NT2/D1 (cell line): ENCODE measurements at regions not wholly inside any gene's neighbourhood (a gene's known extent, or its start where the extent isn't known, plus 50 kb on each side); places are given as distances from the start of the nearest gene placed in this dataset.
"Not testable (repeated sequence)": the region's sequence is repeated elsewhere in the genome, so short reads cannot be mapped to it uniquely, and the experiment has no call there.

Source experiments
- DNase-seq: peaks from one replicate; pipeline ENCODE4 v3.0.0-alpha.2; 2011; ENCODE audit warnings: low read depth, low spot score
- H3K27me3 ChIP-seq: 2 replicates; pipeline ENCODE4 v1.6.0; 2011; ENCODE audit warnings: mild to moderate bottlenecking; ENCODE audit not compliant: insufficient read length, insufficient read depth
- H3K36me3 ChIP-seq: 2 replicates; pipeline ENCODE4 v1.6.1; 2011; ENCODE audit warnings: mild to moderate bottlenecking, low read length, mixed read lengths; ENCODE audit not compliant: insufficient read depth, insufficient read length
- H3K4me1 ChIP-seq: 2 replicates; pipeline ENCODE4 v1.5.1; 2011; ENCODE audit not compliant: insufficient read depth, insufficient read length
- H3K4me3 ChIP-seq: 2 replicates; pipeline ENCODE4 v1.5.1; 2011; ENCODE audit warnings: low read depth; ENCODE audit not compliant: insufficient read length
- H3K9ac ChIP-seq: 2 replicates; pipeline ENCODE4 v1.6.0; 2011; ENCODE audit warnings: low read depth; ENCODE audit not compliant: insufficient read length
- H3K9me3 ChIP-seq: 2 replicates; pipeline ENCODE4 v1.5.1; 2011; ENCODE audit warnings: mild to moderate bottlenecking, low read length; ENCODE audit not compliant: insufficient read depth
- SUZ12 ChIP-seq: IDR thresholded peaks from 2 replicates; pipeline ENCODE4 v1.6.1; 2011; ENCODE audit not compliant: insufficient read length, insufficient read depth; ENCODE audit errors: extremely low read depth
- YY1 ChIP-seq: IDR thresholded peaks from 2 replicates; pipeline ENCODE4 v1.6.1; 2011; ENCODE audit not compliant: insufficient read length, insufficient read depth
- ZNF274 ChIP-seq: IDR thresholded peaks from 2 replicates; pipeline ENCODE4 v1.6.1; 2011; ENCODE audit warnings: mild to moderate bottlenecking, low read depth, low read length

DNA sequence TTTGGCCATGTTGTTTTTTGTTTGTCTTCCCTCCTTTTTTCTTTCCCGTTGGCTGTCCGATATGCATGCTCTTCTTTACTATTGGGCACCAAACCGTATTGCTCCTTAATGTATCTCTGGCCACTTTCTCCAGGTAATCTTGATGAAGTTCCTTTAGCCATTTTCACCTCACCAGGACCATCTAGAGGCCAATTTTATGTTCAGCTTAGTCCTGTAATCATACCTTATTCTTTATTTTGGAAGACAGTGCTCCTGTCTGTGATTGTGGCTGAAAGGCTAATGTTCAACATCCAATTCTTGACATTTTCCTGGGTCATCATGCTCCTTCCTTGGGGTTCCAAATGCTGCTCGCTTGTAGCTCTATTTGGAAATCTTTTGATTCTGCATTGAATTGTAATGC is 169.5 kb downstream of the S1PR1 start:
- Histone ChIP-seq H3K9ac (no peak overlapping the region), H3K4me1 (no peaks in the 10 kb centered on the region), H3K27me3 (no peaks in the 10 kb centered on the region), H3K36me3 (no peaks in the 10 kb centered on the region), H3K4me3 (no peak overlapping the region), H3K9me3 (no peaks in the 10 kb centered on the region)
- TF ChIP-seq SUZ12: no peak
- TF ChIP-seq ZNF274: no peak
- TF ChIP-seq YY1: no peak
- no peak for DNase-seq

DNA sequence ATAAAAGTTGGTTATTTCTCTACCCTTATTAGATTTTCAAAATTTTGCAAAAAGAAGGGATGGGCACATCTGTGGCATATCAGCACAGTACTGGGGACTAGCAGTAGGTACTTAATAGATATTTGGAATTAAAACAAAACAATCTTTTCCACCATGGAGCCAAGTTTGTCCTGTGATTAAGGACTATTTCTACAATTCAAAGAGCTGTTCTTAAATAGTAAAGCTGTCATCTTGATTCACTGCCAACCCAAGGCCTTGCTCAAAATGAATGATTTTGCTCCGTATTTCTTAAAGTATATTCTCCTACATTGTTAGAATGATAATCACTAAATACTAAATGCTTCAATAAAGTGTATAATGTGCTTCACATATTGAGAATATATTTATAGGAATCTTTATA is 169.9 kb downstream of the S1PR1 start:
- H3K27me3 ChIP-seq: no peaks in the 10 kb centered on the region
- H3K9ac ChIP-seq: no peak overlapping the region
- TF ChIP-seq ZNF274 (no peak), YY1 (no peak), SUZ12 (no peak)
- no peaks in the 10 kb centered on the region for H3K36me3 ChIP-seq
- DNase-seq: no peak
- H3K9me3 ChIP-seq: no peaks in the 10 kb centered on the region
- H3K4me1 ChIP-seq: no peaks in the 10 kb centered on the region
- H3K4me3 ChIP-seq: no peak overlapping the region

DNA sequence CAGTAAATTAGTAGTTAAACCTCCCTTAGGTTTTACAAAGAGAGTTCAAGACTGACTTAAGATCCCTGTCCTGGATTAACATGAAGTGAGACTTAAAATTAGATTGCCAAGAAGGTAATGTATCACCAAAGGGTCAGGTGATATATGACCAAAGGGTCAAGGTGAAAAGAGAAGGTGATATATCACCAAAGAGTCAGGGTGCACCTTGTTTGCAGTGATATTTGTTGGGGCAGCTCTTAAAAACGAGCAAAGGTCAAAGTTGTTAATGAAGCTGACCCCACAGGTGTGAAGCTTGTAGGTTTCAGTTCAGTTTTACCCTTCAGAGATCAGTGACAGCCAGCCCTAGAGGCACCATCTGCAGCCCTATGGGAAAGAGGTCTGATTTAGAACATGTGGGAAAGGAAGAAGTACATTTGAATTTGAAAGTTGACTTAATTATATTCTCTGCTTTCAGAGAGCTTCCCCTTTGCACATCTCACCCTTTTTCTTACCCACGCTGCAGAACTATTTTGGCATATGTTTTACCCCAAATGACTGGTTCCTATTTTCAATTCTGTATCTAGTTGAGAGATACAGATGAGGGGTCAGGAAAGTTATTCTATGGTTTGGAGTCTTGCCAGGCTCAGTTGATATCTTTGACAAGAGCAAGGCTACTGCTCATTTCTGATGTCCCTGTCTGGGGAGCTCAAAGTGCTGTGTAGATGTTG is 170.8 kb downstream of the S1PR1 start:
- Histone ChIP-seq H3K4me3 (no peak overlapping the region), H3K36me3 (no peaks in the 10 kb centered on the region), H3K9ac (no peak overlapping the region), H3K4me1 (no peaks in the 10 kb centered on the region), H3K27me3 (no peaks in the 10 kb centered on the region), H3K9me3 (no peaks in the 10 kb centered on the region)
- DNase-seq: no peak
- no peak for TF ChIP-seq ZNF274

DNA sequence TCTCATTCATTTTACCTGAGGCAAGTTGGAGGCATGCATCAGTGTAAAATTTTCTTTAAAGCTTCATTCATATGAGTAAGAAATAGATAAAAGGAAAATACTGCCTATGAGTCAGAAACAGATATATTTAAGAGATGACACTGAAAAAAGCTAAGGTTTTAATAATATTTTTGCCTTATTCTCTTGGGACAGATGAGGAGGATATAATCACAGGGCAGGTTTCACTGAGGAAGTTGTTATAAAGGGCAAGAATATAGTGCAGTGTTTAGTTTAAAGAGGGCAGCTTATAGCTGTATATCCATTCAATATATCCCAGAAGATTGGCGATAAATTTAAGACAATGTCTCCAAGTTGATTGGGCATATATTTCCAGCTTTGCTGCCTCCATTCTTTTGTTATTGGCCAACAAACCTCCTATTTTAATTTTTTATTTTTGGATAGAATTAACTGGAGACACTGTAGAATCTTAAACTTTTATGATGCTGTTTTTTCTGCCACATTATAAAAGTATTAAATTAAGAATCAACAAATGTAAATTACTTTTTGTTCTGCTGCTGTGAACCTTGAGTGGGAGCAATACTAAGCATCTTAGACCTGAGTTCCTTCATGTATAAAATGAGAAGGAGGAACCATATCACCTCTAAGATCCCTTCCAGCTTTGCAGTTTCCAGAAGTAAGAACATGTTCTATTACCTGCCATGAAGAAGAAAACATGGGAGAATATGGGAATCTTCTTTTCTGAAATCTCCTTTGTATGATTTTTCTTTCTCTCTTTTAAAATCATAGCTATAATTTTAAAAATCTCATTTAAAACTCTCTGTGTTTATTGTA is 171.6 kb downstream of the S1PR1 start:
- TF ChIP-seq ZNF274: no peak
- TF ChIP-seq SUZ12: no peak
- no peak for TF ChIP-seq YY1
- Histone ChIP-seq H3K4me3 (no peak overlapping the region), H3K27me3 (no peaks in the 10 kb centered on the region), H3K9ac (no peak overlapping the region), H3K4me1 (no peaks in the 10 kb centered on the region), H3K9me3 (no peaks in the 10 kb centered on the region), H3K36me3 (no peaks in the 10 kb centered on the region)
- DNase-seq: no peak

DNA sequence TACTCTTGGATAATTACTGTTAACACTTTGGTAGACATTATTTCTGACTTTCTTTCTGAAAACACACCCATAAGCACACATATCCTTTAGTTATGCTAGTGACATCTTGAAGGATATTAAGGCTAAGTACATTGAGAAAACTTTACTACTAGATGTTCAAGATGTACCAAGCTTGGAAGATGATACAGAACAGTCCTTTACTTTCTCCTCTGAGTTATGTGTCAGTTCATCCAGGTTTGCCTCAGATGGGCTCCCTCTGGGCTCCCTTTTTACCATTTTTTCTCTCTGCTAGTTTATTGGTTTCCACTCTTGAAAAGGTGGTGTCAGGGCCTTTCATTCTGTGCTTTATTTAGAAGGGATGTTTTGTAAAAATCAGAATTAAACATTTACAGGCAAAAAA is 172.3 kb downstream of the S1PR1 start:
- DNase-seq: no peak
- TF ChIP-seq ZNF274 (no peak), SUZ12 (no peak), YY1 (no peak)
- no peak overlapping the region for H3K4me3 ChIP-seq
- H3K4me1 ChIP-seq: no peaks in the 10 kb centered on the region
- no peaks in the 10 kb centered on the region for H3K36me3 ChIP-seq
- H3K9ac ChIP-seq: no peak overlapping the region
- no peaks in the 10 kb centered on the region for H3K9me3 ChIP-seq
- H3K27me3 ChIP-seq: no peaks in the 10 kb centered on the region

DNA sequence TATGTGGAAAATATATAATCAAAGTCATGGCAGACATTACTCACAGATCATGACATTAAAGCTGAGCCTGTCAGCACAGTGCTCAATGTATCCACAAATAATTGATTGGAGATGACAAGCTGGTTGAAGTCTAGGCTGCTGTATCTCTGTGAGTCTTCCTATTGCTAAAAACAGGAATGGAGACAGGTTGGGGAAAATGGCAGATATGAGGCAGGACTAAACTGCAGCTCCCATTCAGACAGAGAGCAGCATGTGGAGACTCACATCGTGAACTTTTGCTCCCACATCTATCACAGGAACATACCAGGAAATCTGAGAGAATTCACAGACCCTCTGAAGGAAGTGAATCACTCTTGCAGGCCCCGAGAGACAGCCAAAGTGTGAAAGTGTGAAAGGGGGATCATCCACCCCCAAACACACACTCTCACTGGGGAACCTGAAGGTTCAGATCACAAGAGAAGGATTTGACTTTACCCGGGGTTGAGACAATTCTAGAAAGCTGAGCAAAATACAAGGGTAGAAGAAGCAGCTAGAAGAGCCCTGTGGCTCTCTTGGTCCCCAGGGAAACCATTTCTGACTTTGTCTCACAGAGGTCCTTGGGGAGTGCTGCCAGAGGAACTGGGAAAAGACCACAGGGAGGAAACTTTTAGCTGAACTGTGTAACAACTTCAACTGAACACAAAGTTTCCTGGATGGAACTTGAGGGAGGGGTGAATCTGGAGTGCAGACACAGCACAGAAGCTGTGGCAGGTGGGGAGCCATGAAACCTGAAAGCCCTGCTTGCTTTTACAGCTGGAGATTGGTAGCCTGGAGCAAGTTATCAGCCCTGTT is 173.4 kb downstream of the S1PR1 start:
- H3K9ac ChIP-seq: no peak overlapping the region
- DNase-seq: no peak
- TF ChIP-seq ZNF274 (no peak), SUZ12 (no peak), YY1 (no peak)
- H3K4me1 ChIP-seq: no peaks in the 10 kb centered on the region
- no peaks in the 10 kb centered on the region for H3K36me3 ChIP-seq
- no peaks in the 10 kb centered on the region for H3K9me3 ChIP-seq
- H3K27me3 ChIP-seq: no peaks in the 10 kb centered on the region
- H3K4me3 ChIP-seq: no peak overlapping the region

DNA sequence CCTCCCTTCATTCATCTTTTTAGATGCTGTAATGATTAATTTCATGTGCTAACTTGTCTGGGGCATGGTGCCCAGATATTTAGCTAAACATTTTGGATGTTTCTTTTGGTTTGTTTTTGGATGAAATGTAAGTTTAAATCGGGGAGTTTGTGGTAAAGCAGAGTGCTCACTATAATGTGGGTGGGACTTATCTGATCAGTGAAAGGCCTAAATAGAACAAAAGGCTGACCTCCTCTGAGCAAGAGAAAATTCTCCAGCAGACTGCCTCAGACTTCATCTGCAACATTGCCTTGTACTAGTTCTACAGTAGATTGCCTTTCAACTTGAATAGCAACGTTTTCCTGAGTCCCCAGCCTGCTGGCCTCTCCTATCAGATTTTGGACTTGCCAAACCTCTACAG is 183.6 kb downstream of the S1PR1 start:
- DNase-seq: no peak
- 0 out of 2 replicates have a peak, but pooled peaks cover 7% of the 10 kb centered on the region for H3K9me3 ChIP-seq
- H3K36me3 ChIP-seq: no peaks in the 10 kb centered on the region
- H3K4me1 ChIP-seq: no peaks in the 10 kb centered on the region
- H3K9ac ChIP-seq: no peak overlapping the region
- TF ChIP-seq YY1: no peak
- no peak for TF ChIP-seq SUZ12
- TF ChIP-seq ZNF274: no peak
- no peak overlapping the region for H3K4me3 ChIP-seq
- no peaks in the 10 kb centered on the region for H3K27me3 ChIP-seq

DNA sequence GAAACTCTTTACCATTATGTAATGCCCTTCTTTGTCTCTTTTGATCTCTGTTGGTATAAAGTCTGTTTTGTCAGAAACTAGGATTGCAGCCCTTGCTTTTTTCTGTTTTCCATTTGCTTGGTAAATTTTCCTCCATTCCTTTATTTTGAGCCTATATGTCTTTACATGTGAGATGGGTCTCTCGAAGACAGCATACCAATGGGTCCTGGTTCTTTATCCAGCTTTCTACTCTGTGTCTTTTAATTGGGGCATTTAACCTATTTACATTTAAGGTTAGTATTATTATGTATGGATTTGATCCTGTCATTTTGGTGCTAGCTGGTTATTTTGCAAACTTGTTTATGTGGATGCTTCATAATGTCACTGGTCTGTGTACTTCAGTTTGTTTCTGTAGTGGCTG is 191.3 kb downstream of the S1PR1 start:
- not testable (repeated sequence) for DNase-seq, H3K4me1 ChIP-seq, H3K9me3 ChIP-seq, H3K27me3 ChIP-seq, H3K4me3 ChIP-seq, H3K36me3 ChIP-seq, H3K9ac ChIP-seq
